Activated naive CD8-positive, alpha-beta T cell treated with anti-CD3 and anti-CD28 coated beads, Interleukin-2, amount 50 U/mL, for 16 hours (primary cell): ENCODE measurements at regions not wholly inside any gene's neighbourhood (a gene's known extent, or its start where the extent isn't known, plus 50 kb on each side); places are given as distances from the start of the nearest gene placed in this dataset.
"Not testable (repeated sequence)": the region's sequence is repeated elsewhere in the genome, so short reads cannot be mapped to it uniquely, and the experiment has no call there.

Source experiments
- DNase-seq: peaks from one replicate; pipeline ENCODE4 v3.0.0-alpha.2; 2020; ENCODE audit warnings: low read depth, low spot score

DNA sequence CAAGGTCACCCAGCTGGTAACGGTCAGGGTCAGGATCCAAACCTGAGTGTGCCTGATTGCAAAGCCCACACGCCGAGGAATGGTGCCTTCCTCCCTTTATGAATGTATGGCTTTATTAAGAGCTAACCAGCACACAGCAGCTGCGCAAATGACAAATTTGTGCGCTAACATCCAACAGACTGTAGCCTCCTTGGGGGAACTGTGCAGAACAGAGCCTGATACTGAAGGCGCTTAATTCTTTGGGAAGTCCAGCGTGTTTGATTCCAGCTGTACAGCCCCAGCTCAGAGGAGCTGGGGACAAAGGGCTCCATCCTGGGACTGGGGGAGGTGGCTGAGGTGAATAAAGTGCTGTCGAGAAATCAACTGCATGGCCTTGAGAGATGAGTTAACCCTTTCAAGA is 75.7 kb upstream of the JARID2 start:
- no peak for DNase-seq

DNA sequence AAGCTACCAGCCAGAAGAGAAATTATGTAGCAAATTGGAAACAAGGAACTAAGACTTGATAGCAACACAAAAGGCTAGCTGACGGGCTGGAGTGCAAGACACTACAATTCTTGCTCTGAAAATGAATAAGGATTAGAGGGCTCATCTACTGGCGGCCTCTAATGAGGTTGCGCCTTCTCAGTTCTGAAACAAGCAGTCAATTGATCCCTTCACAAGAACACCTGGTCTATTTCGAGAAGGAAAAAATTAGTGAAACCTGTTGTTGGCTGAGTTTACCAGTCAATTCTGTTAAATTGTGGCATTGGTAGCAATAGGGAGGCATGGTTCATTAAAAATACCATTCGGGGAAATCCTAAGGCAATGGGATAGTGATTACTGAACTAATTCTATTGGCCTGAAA is 74.8 kb upstream of the JARID2 start:
- no peak for DNase-seq

DNA sequence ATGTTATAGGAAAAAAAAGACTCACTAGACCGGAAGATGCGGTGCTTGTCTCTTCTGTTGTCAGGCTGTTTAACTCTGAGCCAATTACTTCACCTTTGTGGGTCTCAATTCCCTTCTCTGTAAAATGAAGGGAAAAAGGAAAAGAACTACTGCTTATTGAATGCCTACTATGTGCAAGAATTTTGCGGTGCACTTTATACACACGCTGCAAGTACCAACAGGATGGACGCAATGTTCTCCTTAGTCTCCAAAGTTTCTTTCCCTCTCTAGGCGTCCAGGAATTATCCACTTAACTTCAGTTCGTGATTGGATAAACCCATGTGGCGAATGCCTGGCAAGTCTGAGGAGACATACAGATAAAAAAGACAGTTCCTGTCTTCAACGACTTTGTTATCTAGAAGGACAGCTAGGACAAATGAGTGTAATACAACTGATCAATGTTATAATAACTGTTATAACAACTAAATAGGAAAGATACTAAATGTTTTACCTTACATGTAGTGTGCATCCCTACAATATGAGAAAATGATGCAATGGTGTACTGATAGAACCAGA is 69.0 kb upstream of the JARID2 start:
- no peak for DNase-seq

DNA sequence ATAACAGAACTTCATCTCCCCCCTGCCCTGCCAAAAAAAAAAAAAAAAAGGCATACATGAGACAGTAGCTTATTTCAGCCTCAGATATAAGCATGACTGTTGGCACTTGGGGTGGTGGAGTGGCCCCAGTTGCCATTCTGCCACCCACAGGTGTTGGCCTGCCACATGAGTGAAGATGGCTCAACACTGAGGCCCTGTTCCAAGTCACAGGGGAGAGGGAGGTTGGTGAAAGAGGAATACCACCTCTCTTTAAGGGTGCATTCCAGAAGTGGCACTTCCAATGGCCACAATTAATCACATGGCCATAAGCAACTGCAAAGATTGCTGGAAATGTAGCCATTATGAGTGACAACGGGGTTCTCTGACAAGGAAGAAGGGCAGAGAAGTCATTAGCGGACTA is 61.9 kb upstream of the JARID2 start:
- no peak for DNase-seq

DNA sequence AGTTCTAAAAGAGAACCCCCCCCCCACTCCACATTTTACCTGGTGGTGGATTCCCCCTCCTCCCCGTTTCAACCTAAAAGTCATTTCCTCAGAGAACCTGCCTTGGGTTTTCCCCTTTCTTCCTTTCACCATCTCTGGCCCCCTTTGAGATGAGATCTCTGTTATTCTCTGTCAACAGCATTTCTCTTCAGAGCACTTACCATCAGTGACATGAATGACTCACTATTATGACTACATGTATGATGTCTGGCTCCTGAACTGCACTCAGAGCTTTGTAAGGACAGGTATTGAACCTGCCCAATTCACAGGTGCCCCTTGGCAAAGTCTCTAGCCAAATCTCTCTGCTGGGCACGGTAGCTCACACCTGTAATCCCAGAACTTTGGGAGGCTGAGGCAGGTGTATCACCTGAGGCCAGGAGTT is 61.4 kb upstream of the JARID2 start:
- DNase-seq, result no peak

DNA sequence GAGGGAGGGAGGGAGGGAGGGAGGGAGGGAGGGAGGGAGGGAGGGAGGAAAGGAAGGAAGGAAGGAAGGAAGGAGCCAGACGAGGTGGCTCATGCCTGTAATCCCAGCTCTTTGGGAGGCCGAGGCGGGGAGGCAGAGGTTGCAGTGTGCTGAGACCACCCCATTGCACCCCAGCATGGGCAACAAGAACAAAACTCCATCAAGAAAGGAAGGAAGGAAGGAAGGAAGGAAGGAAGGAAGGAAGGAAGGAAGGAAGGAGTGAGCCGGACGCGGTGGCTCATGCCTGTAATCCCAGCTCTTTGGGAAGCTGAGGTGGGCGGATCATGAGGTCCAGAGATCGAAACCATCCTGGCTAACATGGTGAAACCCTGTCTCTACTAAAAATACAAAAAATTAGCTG is 60.8 kb upstream of the JARID2 start:
- not testable (repeated sequence) for DNase-seq

DNA sequence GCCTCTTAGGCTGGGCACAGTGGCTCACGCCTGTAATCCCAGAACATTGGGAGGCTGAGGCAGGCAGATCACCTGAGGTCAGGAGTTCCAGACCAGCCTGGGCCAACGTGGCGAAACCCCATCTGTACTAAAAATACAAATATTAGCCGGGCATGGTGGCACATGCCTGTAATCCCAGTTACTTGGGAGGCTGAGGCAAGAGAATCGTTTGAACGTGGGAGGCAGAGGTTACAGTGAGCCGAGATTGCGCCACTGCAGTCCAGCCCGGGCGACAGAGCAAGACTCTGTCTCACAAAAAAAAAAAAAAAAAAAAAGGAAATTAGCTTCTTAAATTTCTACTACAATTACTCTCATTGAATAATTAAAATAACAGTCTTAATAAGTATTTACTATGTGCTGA is 52.4 kb upstream of the JARID2 start:
- DNase-seq, result not testable (repeated sequence)

DNA sequence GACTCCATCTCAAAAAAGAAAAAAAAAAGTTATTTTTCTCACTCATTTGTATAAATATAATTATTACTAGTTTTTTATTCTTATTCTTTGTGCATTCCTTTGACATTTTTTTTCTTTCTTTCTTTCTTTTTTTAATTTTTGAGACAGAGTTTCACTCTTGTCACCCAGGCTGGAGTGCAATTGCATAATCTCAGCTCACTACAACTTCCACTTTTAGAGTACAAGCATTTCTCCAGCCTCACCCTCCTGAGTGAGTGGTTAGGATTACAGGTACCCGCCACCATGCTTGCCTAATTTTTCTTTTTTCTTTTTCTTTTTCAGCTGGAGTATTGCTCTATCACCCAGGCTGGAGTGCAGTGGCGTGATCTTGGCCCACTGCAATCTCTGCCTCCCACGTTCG is 51.4 kb upstream of the JARID2 start:
- DNase-seq, result no peak
